ENCODE measurements at regions not wholly inside any gene's neighbourhood (a gene's known extent, or its start where the extent isn't known, plus 50 kb on each side); places are given as distances from the start of the nearest gene placed in this dataset.

DNA sequence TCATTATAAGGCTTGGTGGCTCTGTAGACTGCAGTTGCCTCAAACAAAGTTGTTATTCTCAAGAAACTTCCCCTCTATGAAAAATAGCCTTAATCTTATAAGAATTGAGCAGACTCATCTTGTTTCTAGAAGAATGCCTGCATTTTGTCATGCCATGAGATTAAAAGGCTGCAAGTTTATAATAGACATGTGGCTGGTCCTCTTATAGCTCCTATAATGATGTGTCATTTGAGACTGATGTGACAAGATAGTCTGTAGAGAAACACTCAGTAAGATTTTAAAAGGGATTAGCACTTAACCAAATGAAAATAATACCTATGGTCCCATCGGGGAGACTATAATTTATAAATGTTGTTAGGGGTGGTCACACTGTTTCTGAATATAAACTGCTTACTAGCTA lies 312.5 kb downstream of the OXSM start (continued):
- TF ChIP-seq MYC (CRISPR knock-in tag; IDR thresholded peaks at IDR 0.05; ENCODE audit: borderline replicate concordance) (no peak), FOXK2 (IDR thresholded peaks at IDR 0.05) (no peak), EP300 (IDR thresholded peaks at IDR 0.05; ENCODE audit: low read depth in 2 of 2, low read length in 2 of 2) (no peak), EP300 (CRISPR knock-in tag; IDR thresholded peaks at IDR 0.05; ENCODE audit: borderline replicate concordance) (no peak), CENPX (CRISPR knock-in tag; IDR thresholded peaks at IDR 0.05) (no peak), RNF2 (conservative IDR thresholded peaks at IDR 0.05; ENCODE audit: low read depth) (no peak), MZF1 (CRISPR knock-in tag; IDR thresholded peaks at IDR 0.05; ENCODE audit: borderline replicate concordance) (no peak), GATAD2A (CRISPR knock-in tag; IDR thresholded peaks at IDR 0.05) (no peak)
- TF ChIP-seq, protein P1, sequence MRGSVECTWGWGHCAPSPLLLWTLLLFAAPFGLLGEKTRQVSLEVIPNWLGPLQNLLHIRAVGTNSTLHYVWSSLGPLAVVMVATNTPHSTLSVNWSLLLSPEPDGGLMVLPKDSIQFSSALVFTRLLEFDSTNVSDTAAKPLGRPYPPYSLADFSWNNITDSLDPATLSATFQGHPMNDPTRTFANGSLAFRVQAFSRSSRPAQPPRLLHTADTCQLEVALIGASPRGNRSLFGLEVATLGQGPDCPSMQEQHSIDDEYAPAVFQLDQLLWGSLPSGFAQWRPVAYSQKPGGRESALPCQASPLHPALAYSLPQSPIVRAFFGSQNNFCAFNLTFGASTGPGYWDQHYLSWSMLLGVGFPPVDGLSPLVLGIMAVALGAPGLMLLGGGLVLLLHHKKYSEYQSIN (CRISPR knock-in tag; IDR thresholded peaks at IDR 0.05; ENCODE audit: borderline replicate concordance) = no peak

DNA sequence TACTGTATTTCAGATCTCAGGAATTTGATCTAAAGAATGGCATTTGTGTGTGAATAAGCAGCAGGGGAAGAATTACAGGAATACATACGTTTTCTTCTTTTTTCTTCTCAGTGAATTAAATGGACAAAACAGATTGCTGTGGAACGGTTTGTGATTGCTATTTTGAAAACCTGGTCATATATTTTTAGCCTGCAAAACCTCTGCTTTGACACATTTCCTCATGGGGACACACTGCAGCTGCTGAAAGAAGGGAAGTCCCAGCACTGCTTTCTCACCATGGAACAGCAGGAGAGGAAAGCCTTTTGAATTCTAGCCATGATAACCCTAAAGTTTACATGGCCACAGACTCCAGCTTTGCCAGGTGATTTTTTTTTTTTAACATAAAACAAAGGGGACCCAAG lies 315.0 kb downstream of the OXSM start:
- ATAC-seq (no peak), DNase-seq (ENCODE audit: low spot score) (no peak), FAIRE-seq (no peak)
- Histone ChIP-seq H2AFZ (ENCODE audit: low read length) (no peak overlapping the region), H3K9ac (ENCODE audit: insufficient read depth, low read depth, low read length) (no peak overlapping the region), H3K4me1 (ENCODE audit: insufficient read depth, low read length) (no peaks in the 10 kb centered on the region), H3K79me2 (ENCODE audit: insufficient read depth, low read length) (no peaks in the 10 kb centered on the region), H4K20me1 (ENCODE audit: insufficient read depth, low read length) (no peaks in the 10 kb centered on the region), H3K4me3 (replicated peaks in 1 of 3; ENCODE audit: insufficient read depth in 1 of 3, low read depth in 2 of 3, low read length in 3 of 3) (no peak overlapping the region), H3K36me3 (replicated peaks in 1 of 2; ENCODE audit: control insufficient read depth in 1 of 2, insufficient read depth in 2 of 2, low read length in 2 of 2) (no peaks in the 10 kb centered on the region), H3K27ac (ENCODE audit: extremely low read length, insufficient read depth, low read length) (no peak overlapping the region), H3K4me2 (ENCODE audit: low read depth, low read length) (no peak overlapping the region), H3K9me3 (ENCODE audit: low read length) (peaks cover 52% of the 10 kb centered on the region), H3K27me3 (ENCODE audit: control insufficient read depth in 1 of 2, insufficient read depth in 2 of 2, low read length in 2 of 2) (no peaks in the 10 kb centered on the region)
- BruUV-seq (replicated peaks) = no TSS peak
- in situ Hi-C loops (cut with HindIII; ENCODE audit: extremely low pct_ligation_motif_present, low pct_unique_long_range_greater_than_20kb) (no loop called here), intact Hi-C loops (cut with micrococcal nuclease; ENCODE audit: unreplicated experiment) (no loop called here)
- CTCF ChIA-PET (ENCODE audit: low intra/inter-chr PET ratio, low total read pairs) = no interaction called here
- TF ChIP-seq ZNF558 (CRISPR knock-in tag; IDR thresholded peaks at IDR 0.05; ENCODE audit: borderline replicate concordance) (no peak), ZNF670 (CRISPR knock-in tag; IDR thresholded peaks at IDR 0.05; ENCODE audit: borderline replicate concordance) (no peak), SCMH1 (CRISPR knock-in tag; IDR thresholded peaks at IDR 0.05; ENCODE audit: borderline replicate concordance) (no peak), ZNF878 (CRISPR knock-in tag; IDR thresholded peaks at IDR 0.05) (no peak)
- TF ChIP-seq, protein P2, sequence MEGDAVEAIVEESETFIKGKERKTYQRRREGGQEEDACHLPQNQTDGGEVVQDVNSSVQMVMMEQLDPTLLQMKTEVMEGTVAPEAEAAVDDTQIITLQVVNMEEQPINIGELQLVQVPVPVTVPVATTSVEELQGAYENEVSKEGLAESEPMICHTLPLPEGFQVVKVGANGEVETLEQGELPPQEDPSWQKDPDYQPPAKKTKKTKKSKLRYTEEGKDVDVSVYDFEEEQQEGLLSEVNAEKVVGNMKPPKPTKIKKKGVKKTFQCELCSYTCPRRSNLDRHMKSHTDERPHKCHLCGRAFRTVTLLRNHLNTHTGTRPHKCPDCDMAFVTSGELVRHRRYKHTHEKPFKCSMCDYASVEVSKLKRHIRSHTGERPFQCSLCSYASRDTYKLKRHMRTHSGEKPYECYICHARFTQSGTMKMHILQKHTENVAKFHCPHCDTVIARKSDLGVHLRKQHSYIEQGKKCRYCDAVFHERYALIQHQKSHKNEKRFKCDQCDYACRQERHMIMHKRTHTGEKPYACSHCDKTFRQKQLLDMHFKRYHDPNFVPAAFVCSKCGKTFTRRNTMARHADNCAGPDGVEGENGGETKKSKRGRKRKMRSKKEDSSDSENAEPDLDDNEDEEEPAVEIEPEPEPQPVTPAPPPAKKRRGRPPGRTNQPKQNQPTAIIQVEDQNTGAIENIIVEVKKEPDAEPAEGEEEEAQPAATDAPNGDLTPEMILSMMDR (CRISPR knock-in tag; IDR thresholded peaks at IDR 0.05) = no peak
- WGBS (ENCODE audit: low lambda C conversion rate) = 2% methylated on average over 2 of the region's 2 CpGs
- POLR2A ChIA-PET = no interaction called here

All from HepG2 (cell line).